ENCODE measurements at regions not wholly inside any gene's neighbourhood (a gene's known extent, or its start where the extent isn't known, plus 50 kb on each side); places are given as distances from the start of the nearest gene placed in this dataset.

GRCh38 chr2:180743401-180743800 is 237.0 kb upstream of the UBE2E3 start:
- H3K9me3 ChIP-seq, result no peaks in the 10 kb centered on the region
- no peak for DNase-seq
- intact Hi-C loops (cut with DNase I; ENCODE audit: low total_unique reads), result no loop called here
- no peaks in the 10 kb centered on the region for H3K4me1 ChIP-seq
- 82 to 84% methylated on average over 3 of the region's 3 CpGs for WGBS, 2 donors
- TF ChIP-seq CTCF (IDR thresholded peaks at IDR 0.05), result no peak
- TF ChIP-seq POLR2A (IDR thresholded peaks at IDR 0.05), result no peak
- H3K4me3 ChIP-seq, result no peak overlapping the region
- no peak overlapping the region for H3K27ac ChIP-seq
- H3K27me3 ChIP-seq, result no peaks in the 10 kb centered on the region
- no peaks in the 10 kb centered on the region for H3K36me3 ChIP-seq (ENCODE audit: low read depth, missing control alignments)

DNA sequence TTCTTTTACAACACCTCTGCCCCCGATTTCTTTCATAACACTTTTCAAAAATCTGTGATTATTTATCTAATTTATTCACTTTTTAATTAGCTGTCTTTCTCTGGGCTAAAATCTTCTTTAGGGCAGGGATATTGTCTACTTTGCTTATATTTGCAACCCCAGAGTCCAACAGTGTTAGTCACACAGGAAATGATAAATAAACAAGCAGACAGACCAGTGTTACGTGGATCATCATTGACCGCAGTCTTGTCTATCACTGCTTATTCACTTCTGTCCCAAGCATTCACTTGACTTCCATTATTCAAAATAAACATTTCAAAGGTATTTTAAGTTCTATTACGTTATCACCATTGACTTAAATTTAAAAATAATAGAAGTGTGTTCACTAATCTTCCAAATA is 237.6 kb upstream of the UBE2E3 start:
- intact Hi-C loops (cut with DNase I; ENCODE audit: low total_unique reads), result no loop called here
- Histone ChIP-seq H3K36me3 (ENCODE audit: low read depth, missing control alignments) (no peaks in the 10 kb centered on the region), H3K4me3 (no peak overlapping the region), H3K27me3 (no peaks in the 10 kb centered on the region), H3K27ac (no peak overlapping the region), H3K9me3 (no peaks in the 10 kb centered on the region), H3K4me1 (no peaks in the 10 kb centered on the region)
- TF ChIP-seq POLR2A (IDR thresholded peaks at IDR 0.05) (no peak), CTCF (IDR thresholded peaks at IDR 0.05) (no peak)
- WGBS, 2 donors, result 88 to 89% methylated on average over 4 of the region's 4 CpGs
- DNase-seq, result no peak

DNA sequence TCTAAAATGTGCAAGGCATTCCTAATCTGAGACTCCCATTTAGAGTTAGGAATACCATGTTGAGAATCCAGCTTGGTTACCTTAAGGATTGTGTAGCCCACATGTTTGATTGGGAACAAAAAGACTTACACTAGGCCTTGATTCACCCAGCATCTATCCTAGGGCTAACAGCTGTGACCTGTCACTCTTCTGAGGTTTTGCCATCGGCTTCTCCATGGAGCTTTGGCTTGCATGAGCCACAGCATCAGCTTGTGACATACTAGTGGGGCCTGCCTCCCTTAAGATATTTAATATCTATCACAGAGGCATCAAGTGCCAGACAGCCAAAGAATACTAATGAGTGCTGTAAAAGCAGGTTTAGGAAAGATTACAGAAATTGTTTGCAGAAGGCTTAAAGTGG is 241.3 kb upstream of the UBE2E3 start:
- Histone ChIP-seq H3K9me3 (no peaks in the 10 kb centered on the region), H3K27me3 (no peaks in the 10 kb centered on the region), H3K4me1 (no peaks in the 10 kb centered on the region), H3K27ac (no peak overlapping the region), H3K36me3 (ENCODE audit: low read depth, missing control alignments) (no peaks in the 10 kb centered on the region), H3K4me3 (no peak overlapping the region)
- 91 to 92% methylated on average over 1 of the region's 1 CpG for WGBS, 2 donors
- intact Hi-C loops (cut with DNase I; ENCODE audit: low total_unique reads), result no loop called here
- no peak for DNase-seq
- TF ChIP-seq CTCF (IDR thresholded peaks at IDR 0.05), result no peak
- TF ChIP-seq POLR2A (IDR thresholded peaks at IDR 0.05), result no peak

DNA sequence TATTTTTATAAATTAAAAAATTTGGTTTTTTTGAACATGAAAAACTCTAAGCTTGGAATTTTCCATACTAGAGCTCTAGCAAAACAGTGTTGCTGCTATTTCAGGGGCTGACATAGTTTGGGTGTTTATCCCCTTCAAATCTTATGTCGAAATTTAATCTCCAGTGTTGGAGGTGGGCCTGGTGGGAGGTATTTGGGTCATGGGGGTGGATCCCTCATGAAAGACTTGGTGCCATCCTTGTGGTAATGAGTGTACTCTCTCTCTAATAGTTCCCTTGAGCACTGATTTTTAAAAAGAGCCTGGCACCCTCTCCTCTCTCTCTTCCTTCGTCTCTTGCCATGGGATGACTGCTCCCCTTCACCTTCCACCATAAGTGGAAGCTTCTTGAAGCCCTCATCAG is 244.6 kb upstream of the UBE2E3 start:
- intact Hi-C loops (cut with DNase I; ENCODE audit: low total_unique reads), result no loop called here
- Histone ChIP-seq H3K36me3 (ENCODE audit: low read depth, missing control alignments) (no peaks in the 10 kb centered on the region), H3K27me3 (no peaks in the 10 kb centered on the region), H3K9me3 (no peaks in the 10 kb centered on the region), H3K4me3 (no peak overlapping the region), H3K27ac (no peak overlapping the region), H3K4me1 (no peaks in the 10 kb centered on the region)
- TF ChIP-seq CTCF (IDR thresholded peaks at IDR 0.05), result no peak
- TF ChIP-seq POLR2A (IDR thresholded peaks at IDR 0.05), result no peak
- WGBS, 2 donors, result 80 to 83% methylated on average over 2 of the region's 2 CpGs
- DNase-seq, result no peak

DNA sequence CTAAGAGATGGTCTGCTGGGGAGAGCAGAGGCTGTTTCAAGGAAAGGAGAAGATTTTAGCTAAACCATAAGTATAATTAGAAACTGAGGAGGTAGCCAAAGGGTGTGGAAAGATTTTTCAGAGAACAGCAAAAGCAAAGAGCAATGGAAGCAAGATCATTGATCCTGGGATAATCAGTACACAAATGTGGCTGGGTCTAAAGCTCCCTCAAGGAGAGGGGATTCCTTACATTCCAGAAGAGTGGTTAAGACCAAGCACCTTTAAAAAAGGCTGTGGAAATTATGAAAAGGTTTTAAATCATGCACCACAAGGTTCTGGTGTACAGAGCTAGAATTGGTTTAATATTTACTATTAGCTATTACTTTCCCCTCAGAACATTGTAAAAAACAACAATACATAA is 246.0 kb upstream of the UBE2E3 start:
- TF ChIP-seq CTCF (IDR thresholded peaks at IDR 0.05) (no peak), POLR2A (IDR thresholded peaks at IDR 0.05) (no peak)
- no peaks in the 10 kb centered on the region for H3K4me1 ChIP-seq
- H3K9me3 ChIP-seq, result no peaks in the 10 kb centered on the region
- H3K4me3 ChIP-seq, result no peak overlapping the region
- intact Hi-C loops (cut with DNase I; ENCODE audit: low total_unique reads), result no loop called here
- H3K36me3 ChIP-seq (ENCODE audit: low read depth, missing control alignments), result no peaks in the 10 kb centered on the region
- no peaks in the 10 kb centered on the region for H3K27me3 ChIP-seq
- no peak for DNase-seq
- H3K27ac ChIP-seq, result no peak overlapping the region
